ENCODE measurements at regions not wholly inside any gene's neighbourhood (a gene's known extent, or its start where the extent isn't known, plus 50 kb on each side); places are given as distances from the start of the nearest gene placed in this dataset.

DNA sequence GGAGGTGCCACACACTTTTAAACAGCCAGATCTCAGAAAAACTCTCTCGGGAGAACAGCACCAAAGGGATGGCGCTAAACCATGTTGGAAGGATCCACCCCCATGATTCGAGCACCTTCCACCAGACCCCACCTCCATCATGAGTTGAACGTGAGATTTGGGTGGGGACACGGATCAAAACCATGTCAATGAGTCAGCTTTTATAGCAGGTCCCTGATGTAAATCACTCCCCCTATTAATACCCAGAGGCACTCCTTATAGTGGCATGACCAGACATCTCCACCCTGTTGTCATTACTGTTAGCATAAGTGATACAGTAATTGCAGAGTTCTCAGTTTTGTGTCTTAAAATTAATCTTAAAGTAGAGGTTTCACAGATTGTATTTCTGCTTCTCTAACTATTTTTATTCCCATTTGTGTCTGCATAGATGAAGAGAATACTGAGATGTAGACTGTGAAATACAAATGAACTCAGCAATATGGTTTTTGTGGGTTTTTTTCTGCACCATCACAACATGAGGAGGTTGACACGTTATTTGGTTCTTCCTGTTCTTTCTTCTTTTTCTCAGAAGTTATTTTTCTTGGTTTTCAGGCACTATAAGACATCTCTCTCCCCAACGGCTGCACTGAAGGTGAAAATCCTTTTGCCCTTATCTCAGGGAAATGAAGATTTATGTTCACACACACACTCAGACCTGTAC, 218.2 kb downstream of the ARL4C start:
- no peak for DNase-seq (ENCODE audit: low read depth)

GRCh38 chr2:234275515-234275914, 221.4 kb downstream of the ARL4C start:
- DNase-seq (ENCODE audit: low read depth): no peak

DNA sequence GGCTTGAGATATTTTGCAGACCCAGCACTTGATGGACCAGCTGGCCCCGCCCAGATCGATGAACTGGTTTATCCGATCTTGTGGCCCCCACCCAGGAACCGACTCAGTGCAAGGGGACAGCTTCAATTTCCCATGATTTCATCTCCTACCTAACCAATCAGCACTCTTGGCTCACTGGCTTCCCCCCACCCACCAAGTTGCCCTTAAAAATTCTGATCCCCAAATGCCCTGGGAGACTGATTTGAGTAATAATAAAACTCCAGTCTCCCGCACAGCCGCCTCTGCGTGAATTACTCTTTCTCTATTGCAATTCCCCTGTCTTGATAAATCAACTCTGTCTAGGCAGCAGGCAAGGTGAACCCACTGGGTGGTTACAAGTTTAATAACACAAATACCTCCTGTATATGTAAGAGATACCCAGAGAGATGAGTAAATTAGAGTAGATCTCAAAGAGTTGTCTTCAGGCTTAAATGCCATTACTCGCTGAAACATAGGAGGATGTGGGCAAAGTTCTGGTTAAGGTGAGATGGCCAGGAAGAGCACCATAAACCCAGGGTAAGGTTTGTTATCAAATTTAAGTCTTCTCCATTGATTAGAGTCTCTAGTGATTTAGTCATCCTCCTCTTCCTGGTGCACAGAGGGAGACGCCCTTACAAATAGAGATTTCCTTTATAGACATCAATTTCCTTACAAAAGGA, 222.8 kb downstream of the ARL4C start:
- no peak for DNase-seq (ENCODE audit: low read depth)

- no peak for DNase-seq (ENCODE audit: low read depth)
Observed at GRCh38 chr2:234272069-234272850, 221.8 kb downstream of the SPP2 start.

GRCh38 chr2:234271338-234271737, 220.8 kb downstream of the SPP2 start:
- no peak for DNase-seq (ENCODE audit: low read depth)

DNA sequence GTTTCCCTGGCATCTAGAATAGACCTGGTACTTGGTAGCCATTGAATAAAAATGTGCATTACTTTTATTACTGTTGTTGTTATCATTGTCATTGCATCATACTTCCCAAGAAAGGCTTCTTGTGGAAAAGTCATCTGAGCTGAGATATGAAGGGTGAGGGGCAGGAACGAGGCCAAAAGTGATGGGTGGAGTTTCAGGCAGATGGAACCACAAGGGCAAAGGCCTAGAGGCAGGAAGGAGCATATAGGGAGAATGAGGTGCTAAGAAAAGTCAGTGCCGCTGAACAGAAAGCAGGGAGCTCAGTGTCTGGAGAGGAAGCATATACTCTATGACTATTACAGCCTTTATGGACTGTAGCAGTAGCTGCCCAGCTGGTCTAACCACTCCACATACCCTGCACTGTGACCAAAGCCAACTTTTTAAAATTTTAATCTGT, 219.3 kb downstream of the SPP2 start:
- no peak for DNase-seq (ENCODE audit: low read depth)

GRCh38 chr2:234267534-234267933, 217.0 kb downstream of the SPP2 start:
- no peak for DNase-seq (ENCODE audit: low read depth)

GRCh38 chr2:234266952-234267351, 216.4 kb downstream of the SPP2 start:
- DNase-seq (ENCODE audit: low read depth): no peak

GRCh38 chr2:234265206-234265605, 214.7 kb downstream of the SPP2 start:
- no peak for DNase-seq (ENCODE audit: low read depth)

- DNase-seq (ENCODE audit: low read depth): no peak
Observed at GRCh38 chr2:234261736-234262135, 211.2 kb downstream of the SPP2 start.

GRCh38 chr2:234259440-234259839, 208.9 kb downstream of the SPP2 start:
- no peak for DNase-seq (ENCODE audit: low read depth)

GRCh38 chr2:234258562-234259141, 208.2 kb downstream of the SPP2 start:
- DNase-seq (ENCODE audit: low read depth): no peak

GRCh38 chr2:234257859-234258561, 207.5 kb downstream of the SPP2 start:
- peak; percentile 8 for DNase-seq (ENCODE audit: low read depth)

DNA sequence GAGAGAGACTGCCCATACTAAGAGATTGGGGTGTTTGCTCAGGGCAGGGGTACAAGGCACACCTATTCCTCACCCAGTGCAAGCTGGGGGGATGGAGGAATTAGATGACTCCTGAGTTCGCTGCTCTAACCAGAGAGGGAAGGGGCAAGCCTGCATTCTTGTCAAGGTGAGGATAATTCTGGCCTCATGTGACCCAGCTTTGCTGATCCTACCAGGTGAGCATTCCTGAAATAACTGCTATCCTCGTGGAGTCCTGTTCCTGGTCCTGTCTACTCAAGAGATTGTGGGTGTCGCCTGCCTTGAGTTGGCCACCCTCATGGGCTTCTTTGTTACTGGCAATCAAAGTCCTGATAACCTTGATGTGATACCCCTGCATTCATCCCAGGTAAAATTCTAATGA, 206.0 kb downstream of the SPP2 start:
- no peak for DNase-seq (ENCODE audit: low read depth)

- no peak for DNase-seq (ENCODE audit: low read depth)
Observed at GRCh38 chr2:234254783-234255521, 204.4 kb downstream of the SPP2 start.

GRCh38 chr2:234252772-234253171, 202.3 kb downstream of the SPP2 start:
- DNase-seq (ENCODE audit: low read depth): no peak

DNA sequence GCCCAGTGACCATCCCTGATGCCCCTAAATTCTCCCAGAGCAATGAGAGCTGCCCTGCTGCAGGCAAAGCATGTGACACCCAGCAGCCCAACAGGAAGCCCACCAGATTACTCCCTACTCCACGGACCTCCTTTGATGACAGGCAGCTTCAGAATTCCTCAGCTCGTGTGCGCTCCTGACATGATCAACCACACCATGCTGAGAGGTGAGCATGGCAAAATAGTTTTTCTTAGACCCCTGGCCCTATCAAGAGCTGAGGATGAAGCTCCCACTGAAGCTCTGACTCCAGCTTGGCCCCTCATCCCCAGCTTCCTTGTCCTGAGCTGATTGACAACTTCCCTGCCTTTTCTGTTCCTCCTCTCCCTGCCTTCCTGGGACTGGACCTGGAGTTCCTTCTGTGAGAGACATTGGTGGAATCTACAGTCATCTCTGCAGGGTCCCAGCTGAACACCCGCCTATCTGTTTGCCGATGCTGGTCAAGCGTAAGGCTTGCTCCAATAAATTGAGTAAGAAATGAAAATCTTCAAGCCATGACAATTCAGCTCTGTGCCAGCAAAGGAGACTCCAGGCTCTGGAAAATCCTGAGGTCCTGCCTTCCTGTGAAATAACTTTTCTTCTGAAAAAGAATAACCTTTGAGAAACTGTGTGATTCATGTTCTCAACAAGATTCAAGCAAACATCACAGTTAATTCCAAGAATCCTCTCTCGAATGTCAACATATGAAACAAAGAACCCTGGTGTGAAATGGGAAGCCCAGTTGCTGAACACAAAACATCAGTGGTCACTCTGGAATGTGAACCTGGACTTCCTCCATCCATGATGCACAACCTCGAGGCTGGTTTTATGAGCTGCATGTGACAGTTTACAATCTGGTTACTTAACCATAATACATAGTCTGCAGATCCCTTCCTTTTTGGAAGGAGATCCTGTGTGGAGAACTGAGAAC, 201.1 kb downstream of the SPP2 start:
- no peak for DNase-seq (ENCODE audit: low read depth)

DNA sequence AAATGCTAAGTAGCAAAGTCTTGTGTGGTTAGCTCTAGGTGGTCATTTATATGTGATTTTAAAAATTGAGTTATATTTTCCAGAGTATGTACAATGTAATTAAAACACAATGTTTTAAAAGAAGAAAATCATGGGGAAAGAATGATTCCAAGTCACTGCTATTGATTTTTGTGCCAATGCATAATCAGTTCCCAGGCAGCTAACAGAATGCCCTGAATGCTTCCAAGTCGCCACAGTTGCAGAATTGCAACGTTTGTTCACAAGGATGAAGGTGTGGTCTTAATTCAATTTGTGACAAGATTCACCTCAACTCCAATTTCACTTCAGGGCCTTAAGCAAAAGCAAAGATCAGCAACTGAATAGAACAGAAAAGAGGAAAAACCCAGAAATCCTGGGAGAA, 200.4 kb downstream of the SPP2 start:
- no peak for DNase-seq (ENCODE audit: low read depth)

DNA sequence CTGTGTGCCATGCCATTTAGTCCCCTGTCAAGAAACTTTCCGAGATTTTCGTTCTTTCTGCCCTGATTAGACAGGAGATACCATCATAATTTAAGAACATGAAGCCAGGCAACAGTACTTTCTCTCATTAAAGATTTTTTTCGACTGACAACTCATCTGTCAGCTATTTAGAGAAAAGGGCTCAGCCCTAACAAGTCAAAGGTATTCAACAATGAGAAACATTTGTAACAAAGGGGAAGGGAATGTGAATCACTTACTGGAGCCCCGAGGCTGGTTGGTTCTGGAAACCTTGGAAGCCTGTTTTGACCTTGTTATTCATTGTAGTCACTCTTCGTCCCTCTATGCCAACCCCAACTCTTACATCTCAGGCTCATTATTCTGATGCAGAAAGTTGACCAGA, 199.4 kb downstream of the SPP2 start:
- DNase-seq (ENCODE audit: low read depth): no peak
